GM19023 (cell line): ENCODE measurements at regions not wholly inside any gene's neighbourhood (a gene's known extent, or its start where the extent isn't known, plus 50 kb on each side); places are given as distances from the start of the nearest gene placed in this dataset.

Experiments used
- ATAC-seq: cut with Tn5 transposase; IDR thresholded peaks from one replicate; pipeline ENCODE4 v1.9.1; 2021; ENCODE audit warnings: mild to moderate bottlenecking, moderate library complexity; ENCODE audit not compliant: unreplicated experiment

DNA sequence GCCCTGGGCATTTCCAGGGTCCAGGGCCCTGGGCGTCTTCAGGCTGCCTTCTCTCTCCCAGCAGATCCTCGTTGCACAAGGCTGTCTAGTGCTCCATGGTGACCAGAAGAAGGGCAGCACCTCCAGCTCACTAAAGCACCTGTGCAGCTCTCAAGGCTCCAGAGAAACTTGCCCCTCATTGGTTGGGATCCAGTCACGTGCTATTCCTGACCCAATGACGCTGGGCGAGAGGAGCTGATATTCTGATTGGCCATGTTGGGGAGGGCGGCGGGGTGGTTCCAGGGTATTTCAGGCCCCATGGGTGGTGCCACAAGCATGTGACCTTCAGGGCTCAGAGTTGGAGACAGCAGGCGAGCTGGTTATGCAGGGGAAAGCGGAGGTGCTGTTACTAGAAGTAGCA is 309.1 kb downstream of the TOX3 start:
- ATAC-seq, result no peak

DNA sequence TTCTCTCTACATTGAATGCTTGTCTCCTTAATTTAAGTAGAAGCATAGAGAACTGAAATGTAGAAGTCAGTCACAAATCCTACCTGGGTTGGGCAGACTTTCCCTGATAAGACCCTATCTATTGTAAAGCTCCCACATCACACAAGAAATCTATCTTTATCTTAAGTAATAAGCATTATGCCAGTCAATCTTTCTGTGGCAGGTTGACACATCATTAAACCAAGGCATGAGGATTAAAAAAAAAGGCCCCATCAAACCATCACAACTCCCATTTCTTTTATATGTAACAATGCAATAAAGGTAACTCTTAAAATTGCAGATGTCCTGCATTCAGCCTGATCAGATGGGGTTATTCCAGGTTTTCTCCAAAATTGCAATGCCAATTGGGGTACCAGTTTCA is 311.8 kb downstream of the TOX3 start:
- ATAC-seq, result no peak

DNA sequence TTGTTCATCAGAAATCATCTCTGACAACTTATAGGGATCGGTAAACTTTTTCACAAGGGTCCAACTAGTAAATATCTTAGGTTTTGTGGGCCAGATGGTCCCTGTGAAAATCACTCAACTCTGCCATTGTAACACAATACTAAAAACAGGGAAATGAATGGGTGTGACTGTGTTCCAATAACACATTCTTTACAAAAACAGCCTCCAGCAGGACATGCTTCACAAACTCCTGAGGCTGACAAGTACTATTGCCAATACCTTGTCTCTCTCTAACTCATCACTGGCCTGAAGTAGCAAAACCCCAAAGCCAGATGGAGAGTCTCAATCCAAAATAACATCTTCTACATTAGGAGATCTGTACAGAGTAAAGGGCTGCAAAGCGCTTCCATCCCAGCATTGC is 312.3 kb downstream of the TOX3 start:
- no peak for ATAC-seq

DNA sequence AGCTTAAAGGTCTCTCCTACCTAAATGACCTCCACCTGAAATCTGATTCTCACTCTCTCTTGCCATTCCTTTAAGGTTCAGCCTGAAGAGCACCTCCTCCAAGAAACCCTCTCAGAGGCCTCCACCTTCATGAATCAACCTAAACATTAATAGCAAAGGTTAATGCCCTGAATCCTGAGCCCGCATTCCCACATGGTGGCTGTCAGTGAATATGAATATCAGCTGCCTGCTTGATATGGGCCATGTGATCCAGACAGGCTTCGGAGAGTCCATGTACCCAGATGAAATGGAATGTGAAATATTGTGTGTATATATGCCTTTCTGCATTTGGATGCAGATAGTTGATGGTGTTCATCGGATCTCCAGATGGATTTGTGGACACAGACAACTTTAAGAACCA is 317.5 kb downstream of the TOX3 start:
- no peak for ATAC-seq

DNA sequence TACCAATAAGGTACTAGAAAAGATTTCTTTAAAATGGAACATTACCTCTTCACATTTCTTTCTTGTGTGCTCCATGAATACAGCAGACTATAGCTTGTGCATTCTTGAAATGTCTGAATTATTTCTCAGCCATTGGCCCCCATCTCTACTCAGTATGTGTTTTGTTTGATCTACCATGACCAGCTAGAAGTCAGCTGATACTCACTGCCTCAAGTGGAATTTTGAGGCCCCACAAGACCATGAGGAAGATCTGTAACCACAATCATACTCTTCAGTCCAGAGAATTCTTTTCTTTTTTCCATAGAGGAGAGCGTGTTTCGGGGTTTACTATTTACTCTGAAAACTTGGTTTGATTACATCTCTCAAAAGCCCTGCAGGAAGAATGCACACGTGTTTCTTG is 319.1 kb downstream of the TOX3 start:
- ATAC-seq, result no peak

DNA sequence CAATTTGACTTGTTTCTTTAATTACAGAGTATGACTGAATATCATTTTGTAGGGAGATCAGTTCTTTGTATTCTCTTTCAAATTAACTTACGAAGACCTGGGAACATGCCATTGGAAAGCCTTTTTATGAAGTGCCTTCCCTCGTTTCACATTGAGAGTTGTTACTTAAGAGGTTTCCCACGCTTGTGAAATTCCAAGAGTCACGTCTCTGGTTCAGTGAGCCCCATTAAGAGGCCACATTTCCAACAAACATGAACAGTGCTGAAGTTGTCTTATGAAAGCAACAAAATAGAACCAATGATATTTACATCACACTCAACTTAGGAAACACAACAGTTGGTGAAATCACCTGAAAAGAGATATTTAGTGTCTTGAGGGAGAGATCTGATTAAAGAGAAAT is 334.1 kb downstream of the TOX3 start:
- ATAC-seq, result no peak

DNA sequence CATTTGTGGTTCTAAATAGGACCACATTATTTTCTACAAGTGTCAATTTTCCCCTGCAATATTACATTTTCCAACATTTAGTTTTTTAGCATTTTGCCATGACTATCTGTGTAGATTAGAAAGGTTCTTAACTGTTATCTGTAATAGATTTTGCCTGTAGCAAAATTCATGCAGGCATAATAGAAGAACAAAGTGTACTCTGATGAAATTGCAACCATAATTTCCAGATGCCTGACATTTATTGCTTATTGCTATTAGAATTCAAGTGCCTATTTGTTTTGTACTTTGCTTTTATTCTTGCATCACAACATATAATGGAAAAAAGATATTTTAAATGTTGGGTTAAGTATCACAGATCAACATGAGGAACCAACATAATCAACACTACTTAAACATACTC is 337.7 kb downstream of the TOX3 start:
- no peak for ATAC-seq

DNA sequence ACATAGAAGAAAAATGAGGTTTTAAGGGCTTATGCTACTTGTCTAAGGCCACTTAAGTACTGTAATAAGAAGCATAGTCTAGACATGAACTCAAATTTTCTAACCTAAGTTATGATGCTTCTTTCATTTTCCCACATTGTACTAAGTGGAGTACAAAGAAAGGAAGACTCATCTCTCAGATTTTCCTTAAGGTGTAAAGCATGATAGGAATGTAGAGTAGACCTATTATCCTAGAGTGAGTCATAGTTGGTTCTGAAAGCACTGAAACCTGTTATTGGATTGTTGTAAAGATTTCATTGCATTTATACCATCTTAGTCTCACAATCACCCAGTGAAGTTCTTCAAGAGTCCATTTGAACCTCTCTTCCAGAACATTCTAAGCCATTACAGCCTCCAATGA is 343.8 kb downstream of the TOX3 start:
- no peak for ATAC-seq

DNA sequence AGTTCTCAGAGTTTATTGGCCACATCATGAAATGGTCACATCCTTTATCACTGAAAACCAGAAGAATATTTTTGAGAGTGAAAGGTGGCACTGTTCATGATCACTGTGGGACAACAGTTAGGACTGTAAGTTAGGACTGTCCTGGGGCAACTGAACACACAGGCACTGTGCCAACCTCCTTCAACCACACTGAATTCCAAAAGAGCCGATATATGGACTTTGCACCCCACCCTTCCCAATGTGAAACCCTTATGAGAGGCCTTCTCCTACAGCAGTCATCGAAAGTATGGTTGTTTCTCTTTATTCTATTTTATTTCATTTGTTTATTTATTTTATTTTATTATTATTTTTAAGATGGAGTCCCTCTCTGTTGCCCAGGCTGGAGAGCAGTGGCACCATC is 353.5 kb downstream of the TOX3 start:
- ATAC-seq, result no peak

DNA sequence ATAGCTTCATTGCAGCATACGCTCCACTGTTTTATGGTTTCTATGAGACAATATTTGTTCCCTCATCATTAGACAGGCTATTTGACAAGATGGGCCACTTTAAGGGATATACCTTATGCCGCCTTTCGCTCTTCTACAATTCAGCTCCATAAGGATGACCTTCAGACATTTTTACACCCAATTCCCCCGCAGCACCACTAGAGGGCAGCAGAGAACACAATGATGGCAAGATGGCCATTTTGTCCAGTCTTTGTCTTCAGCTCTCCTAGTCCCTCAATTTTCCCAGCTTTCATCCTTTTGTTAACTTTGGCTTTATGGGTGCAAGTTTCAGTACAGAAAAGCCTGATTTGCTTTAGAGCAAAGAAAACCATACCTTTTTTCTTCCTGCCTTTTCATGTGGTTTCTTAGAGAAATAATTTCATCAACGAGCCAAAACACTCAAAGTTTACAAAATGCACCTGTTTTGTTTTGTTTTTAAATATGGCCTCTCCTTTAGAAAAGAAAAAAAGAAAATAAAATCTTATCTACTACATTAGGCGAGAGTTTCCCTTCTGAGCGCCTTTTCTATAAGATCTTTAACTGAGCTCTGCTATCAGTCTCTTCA is 355.3 kb downstream of the TOX3 start:
- no peak for ATAC-seq

DNA sequence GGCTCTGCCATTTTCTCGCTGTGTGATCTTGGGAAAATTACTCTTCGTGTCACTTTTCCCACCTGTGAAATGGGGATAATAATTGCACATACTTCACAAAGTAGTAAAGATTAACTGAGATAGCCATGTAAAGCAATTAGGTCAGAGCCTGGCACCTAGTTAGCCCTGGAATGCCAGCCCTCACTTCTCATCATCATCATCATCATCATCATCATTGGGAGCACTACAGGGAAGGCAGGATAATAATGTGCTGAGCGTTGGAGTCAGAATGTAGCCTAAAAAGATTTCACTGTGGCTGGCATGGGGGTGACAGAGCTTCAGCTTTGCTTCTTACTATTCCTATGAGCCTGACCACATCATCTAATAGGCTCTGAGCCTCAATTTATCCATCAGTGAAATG is 362.6 kb downstream of the TOX3 start:
- ATAC-seq, result no peak

DNA sequence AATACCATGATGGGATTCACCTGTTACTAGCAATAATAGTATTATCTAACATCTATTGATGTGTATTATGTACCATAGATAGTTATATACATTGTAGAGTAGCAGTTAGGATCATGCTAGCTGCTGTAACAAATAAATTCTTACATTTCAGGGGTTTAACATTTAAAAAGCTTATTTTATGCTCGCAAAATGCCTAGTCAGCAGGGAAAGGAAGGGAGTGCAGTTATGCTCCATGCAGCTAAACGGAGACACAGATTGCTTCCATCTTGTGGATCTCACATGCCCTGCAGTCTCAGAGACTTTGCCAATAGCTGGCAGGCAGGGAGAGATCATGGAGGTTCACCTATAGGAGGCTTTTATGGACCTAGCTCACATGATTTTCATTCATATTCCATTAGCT is 364.1 kb downstream of the TOX3 start:
- no peak for ATAC-seq

DNA sequence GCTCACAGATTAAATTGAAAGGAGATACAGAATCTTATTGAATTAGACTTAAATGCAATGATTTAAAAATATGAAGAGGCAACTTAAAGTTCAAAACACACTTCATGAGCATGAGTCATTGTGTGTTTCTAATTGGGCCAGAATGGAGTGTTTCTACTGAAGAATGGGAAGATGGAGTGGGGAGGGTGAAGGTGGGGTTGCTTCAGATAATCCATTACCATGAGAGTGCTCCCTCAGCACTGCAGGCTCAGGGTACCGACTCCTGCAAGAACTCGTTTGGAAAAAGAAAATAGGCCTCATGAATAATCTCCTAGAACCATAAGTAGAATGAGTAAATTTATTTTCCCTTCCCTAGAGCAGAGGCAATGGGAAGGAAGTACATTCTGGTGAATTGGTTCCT is 372.8 kb downstream of the TOX3 start:
- ATAC-seq, result no peak

DNA sequence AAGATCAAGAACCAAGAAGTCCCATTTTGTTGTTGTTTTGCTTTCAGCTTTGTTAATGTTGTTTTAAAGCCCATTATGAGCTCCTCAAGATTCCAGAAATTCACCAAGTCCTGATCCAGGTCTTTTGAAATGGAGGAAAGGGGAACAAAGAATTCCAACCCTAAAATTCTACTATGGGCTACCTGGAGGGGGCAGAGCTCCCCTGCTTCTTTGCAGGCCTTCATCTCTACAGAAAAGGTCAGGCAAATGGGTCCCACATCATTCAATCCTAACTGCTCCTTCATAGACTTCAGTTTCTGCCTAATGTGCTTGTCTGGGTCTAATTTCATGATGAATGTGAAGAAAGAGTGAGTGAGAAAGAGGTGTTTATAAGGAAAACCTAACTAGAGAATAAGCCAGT is 375.5 kb downstream of the TOX3 start:
- no peak for ATAC-seq

DNA sequence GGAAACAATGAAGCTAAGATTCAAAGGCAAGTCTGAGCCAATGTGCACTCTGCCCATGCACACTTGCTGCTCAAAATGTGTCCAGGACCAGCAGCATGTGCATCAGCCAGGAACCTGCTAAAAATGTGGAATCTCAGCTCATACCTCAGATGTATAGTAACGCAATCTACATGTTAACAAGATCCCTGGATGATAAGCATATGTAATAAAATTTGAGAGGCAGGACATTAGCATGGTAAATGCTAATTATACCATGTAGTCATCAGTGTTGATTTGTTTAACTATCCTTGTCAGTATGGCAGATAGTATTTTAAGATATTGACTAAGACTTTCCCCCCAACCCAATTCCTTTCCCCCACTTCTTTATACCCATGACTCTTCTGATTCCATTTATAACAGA is 379.6 kb downstream of the TOX3 start:
- no peak for ATAC-seq

DNA sequence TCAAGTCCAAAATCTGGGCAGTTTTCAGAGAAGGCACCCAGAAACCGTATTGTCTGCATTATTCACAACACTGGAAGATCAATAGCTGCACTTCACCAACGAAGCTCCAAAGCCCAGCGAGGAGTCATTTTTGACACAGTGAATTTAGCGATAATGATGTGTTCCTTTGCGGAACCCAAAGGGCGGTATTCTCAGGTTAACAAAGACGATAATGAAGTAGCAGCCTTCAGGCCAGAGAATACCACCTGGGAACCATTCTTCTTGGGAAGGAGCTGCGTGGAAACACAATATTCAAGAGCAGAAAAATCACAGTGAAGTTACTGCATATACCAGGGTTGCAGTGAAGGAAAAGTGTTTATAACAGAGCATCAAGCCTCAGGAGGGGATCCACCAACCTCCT is 381.0 kb downstream of the TOX3 start:
- ATAC-seq, result no peak

DNA sequence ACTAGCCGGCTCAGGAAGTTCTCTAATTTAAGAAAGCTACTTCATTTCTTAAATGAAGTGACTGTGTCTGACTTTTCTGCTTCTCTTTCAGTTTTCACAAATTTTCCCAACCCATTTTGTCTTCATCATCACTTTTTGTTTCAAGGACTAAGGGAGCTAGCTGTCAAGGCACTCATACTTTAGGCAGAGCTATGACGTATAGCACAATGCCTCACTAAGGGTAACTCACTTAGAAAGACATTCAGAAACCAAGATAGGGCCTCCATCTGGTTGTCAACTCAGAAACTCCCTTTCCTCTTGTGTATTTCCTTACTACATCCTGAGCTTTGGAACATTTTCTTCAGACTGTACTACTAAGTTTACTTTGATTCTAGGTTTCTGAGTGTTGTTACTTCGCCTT is 397.9 kb downstream of the TOX3 start:
- no peak for ATAC-seq

DNA sequence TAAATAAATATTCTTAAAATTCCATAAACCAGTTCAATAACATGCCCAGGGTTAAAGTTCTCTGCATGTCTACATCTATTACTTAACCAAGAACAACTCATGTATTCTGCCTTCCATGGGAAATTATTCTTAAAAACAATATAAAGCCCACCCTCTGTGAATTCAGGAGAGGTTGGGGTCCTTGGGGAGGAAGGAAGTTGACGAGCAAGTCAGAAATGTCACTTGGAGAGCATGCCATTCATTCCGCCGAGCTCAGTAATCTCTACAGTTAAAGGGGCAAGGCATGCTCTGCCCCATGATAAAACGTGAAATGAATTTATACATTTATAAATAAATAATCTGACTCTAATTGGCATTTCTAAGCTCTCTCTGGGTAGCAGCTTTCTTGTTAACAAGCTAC is 405.1 kb downstream of the TOX3 start:
- no peak for ATAC-seq

DNA sequence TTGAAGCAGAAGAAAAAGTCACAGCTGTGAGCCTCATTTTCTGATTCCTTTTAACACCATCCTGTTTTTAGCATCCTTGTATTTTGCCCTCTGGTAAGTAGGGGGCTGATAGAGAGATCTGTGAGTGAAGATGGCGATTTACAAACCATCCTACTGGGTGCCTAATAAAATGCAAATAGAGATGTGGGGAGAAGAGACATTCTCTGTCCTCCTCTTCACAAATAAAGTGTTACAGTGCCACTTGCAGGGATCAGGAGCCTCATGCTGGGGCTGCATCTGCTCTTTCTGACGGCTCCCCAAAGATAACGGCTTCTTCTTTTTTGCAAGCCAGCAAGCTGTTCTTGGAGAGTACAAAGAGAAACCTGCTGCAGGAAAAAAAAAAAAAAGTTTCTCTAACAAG is 418.6 kb downstream of the TOX3 start:
- no peak for ATAC-seq

DNA sequence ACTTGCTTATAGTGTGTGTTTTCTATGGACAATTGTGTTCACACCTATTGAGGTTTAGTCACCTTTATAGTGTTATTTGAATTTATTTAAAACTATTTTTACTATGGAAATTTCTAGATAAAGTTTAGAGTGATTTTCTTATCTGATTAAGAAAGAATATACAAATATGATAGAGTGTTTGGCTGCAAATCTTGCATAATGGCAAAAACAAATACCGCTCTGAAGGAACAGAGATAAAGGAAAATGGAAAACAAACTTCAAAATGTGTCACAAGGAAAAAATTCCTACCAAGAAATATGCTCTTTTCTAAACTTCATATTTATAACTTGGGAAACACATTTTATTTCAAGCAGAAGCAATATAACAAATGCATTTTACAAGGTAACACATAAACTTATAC is 423.1 kb downstream of the TOX3 start:
- ATAC-seq, result no peak

DNA sequence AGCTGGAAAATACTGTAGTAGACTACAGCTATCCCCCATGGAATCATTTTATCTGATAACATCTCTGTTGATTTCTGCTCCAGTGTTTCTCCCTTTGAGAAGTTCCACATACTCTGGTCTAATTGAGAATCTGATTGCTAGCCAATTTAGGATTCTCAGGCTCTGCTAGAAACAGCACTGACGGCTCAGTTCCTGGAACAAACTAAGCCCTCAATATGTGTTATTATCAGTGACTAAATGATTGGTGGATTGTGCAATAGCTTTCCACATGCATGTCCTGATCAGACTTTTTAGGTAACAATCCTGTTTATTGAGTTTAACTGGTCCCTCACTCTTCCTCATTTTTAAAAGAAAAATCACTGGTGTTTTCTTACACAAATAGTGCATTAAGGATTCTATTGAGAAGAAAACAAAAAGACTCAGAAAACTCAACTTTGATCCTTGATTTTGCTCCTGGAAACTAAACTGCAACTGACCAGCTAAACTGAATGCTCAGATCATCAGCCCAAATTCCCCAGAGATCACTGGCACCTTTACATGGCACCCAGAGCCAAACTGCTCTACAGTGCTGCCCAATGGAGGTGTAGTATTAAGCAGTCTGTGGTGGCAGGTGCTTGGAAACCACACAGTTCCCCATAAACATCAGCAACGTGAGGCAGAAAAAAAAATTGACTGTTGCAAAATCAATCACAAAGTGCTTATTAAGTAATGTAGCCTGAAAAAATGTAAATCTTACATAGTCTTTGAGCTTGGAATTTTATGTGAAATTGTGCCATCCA is 423.7 kb downstream of the TOX3 start:
- no peak for ATAC-seq

DNA sequence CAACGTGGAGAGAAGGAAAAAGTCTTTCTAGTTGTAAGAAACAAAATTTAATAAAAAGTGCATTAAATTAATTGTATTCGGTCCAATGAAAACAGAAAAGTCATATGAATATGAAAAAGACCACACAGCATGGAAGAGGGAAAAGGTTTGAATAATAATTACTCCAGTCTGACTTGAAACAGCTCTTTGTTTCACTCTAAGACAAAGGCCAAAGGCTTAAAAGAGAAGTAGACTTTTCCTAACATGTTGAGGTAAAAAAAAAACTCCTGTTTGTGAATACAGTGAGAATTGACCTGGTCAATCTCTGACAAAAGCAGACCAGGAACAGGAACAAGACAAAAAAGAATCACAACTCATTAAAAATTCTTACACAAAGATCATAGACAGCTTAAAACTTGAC is 429.8 kb downstream of the TOX3 start:
- no peak for ATAC-seq

DNA sequence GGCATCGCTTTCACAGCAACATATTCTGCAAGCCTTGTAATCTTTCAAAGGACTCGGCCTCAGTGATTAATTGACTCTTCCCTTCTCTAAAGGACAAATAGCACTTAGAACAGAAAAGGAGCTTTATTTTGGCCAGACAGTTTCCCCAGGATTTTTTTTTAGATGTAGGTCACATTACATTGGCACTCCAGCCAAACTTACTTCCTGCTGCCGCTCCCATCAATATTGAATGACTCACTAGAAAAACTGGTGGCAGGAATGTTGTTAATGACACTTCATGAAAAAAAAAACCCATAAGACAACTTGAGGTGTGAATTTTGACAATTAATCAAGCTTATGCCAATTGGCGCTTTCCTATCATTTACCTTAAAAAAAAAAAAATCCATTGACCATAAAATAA is 432.6 kb downstream of the TOX3 start:
- no peak for ATAC-seq
